Osteoblast (primary cell): ENCODE measurements at regions not wholly inside any gene's neighbourhood (a gene's known extent, or its start where the extent isn't known, plus 50 kb on each side); places are given as distances from the start of the nearest gene placed in this dataset.

Experiments used
- DNase-seq: peaks from one replicate; pipeline ENCODE4 v3.0.0; 2011; ENCODE audit warnings: low spot score, mixed read lengths; ENCODE audit not compliant: insufficient read length; ENCODE audit errors: missing footprints
- H2AFZ ChIP-seq: 2 replicates; pipeline ENCODE4 v1.6.0; 2011; ENCODE audit warnings: mild to moderate bottlenecking, low read length
- H3K27ac ChIP-seq: 2 replicates; pipeline ENCODE4 v1.5.1; 2011; ENCODE audit warnings: mild to moderate bottlenecking, low read depth, low read length, moderate library complexity
- H3K27me3 ChIP-seq: 2 replicates; pipeline ENCODE4 v1.6.0; 2012; ENCODE audit warnings: mild to moderate bottlenecking, control low read depth, inconsistent platforms, low read length, moderate library complexity; ENCODE audit not compliant: insufficient read depth
- H3K36me3 ChIP-seq: 2 replicates; pipeline ENCODE4 v1.5.1; 2011; ENCODE audit warnings: mild to moderate bottlenecking, low read length, control low read depth, moderate library complexity; ENCODE audit not compliant: insufficient read depth
- H3K4me1 ChIP-seq: 2 replicates; pipeline ENCODE4 v1.5.1; 2011; ENCODE audit warnings: mild to moderate bottlenecking, low read length, control low read depth, moderate library complexity; ENCODE audit not compliant: insufficient read depth
- H3K4me2 ChIP-seq: 2 replicates; pipeline ENCODE4 v1.6.0; 2011; ENCODE audit warnings: mild to moderate bottlenecking, low read length; ENCODE audit not compliant: insufficient read depth
- H3K4me3 ChIP-seq: fragments of 200-600 bp; sonication (generic); 3 replicates; pipeline ENCODE4 v1.5.1; 2012; ENCODE audit warnings: mild to moderate bottlenecking, low read length, inconsistent platforms; ENCODE audit not compliant: insufficient read depth
- H3K79me2 ChIP-seq: 2 replicates; pipeline ENCODE4 v1.6.0; 2012; ENCODE audit warnings: mild to moderate bottlenecking, low read length, control low read depth, inconsistent platforms; ENCODE audit not compliant: insufficient read depth
- H3K9me3 ChIP-seq: 2 replicates; pipeline ENCODE4 v1.5.1; 2011; ENCODE audit warnings: low read depth, low read length, control low read depth
- H4K20me1 ChIP-seq: 2 replicates; pipeline ENCODE4 v1.6.0; 2012; ENCODE audit warnings: mild to moderate bottlenecking, low read length, control low read depth; ENCODE audit not compliant: insufficient read depth
- CTCF ChIP-seq: IDR thresholded peaks from 2 replicates; pipeline ENCODE4 v1.5.1; 2011; ENCODE audit warnings: mild to moderate bottlenecking, low read depth, low read length, moderate library complexity; ENCODE audit errors: extremely low read depth

- TF ChIP-seq CTCF: no peak
- H3K27ac ChIP-seq: no peak overlapping the region
- no peaks in the 10 kb centered on the region for H3K27me3 ChIP-seq
- H3K79me2 ChIP-seq: no peaks in the 10 kb centered on the region
- no peaks in the 10 kb centered on the region for H4K20me1 ChIP-seq
- no peak overlapping the region for H3K4me3 ChIP-seq
- DNase-seq: no peak
- no peak overlapping the region for H2AFZ ChIP-seq
- no peaks in the 10 kb centered on the region for H3K4me1 ChIP-seq
- H3K36me3 ChIP-seq: no peaks in the 10 kb centered on the region
- no peak overlapping the region for H3K4me2 ChIP-seq
- no peaks in the 10 kb centered on the region for H3K9me3 ChIP-seq
Observed at GRCh38 chr2:6556755-6557154, 309.0 kb downstream of the CMPK2 start.

DNA sequence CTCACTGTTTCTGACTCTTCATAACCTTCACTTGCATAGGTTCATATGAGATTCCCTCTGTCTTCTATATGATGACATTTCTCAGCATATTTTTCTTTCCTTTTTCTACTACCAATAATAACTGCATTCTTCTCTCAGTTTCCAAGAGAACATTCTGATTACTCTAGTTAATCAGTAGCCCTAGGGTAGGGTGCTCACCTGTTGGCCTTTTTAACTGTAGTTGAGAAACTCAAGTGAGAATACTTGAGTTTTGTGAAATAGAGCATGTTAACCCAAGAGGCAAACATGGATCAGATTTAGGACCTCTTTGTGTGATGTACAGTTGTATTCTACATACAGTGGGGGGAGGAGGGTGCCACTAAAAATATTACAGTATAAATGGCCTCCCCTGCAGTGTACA, 308.0 kb downstream of the CMPK2 start:
- no peaks in the 10 kb centered on the region for H3K4me1 ChIP-seq
- no peaks in the 10 kb centered on the region for H4K20me1 ChIP-seq
- no peaks in the 10 kb centered on the region for H3K27me3 ChIP-seq
- H3K36me3 ChIP-seq: no peaks in the 10 kb centered on the region
- H3K4me2 ChIP-seq: no peak overlapping the region
- no peak overlapping the region for H3K4me3 ChIP-seq
- H3K27ac ChIP-seq: no peak overlapping the region
- no peaks in the 10 kb centered on the region for H3K79me2 ChIP-seq
- no peak for TF ChIP-seq CTCF
- no peak for DNase-seq
- no peak overlapping the region for H2AFZ ChIP-seq
- no peaks in the 10 kb centered on the region for H3K9me3 ChIP-seq

GRCh38 chr2:6562771-6563170, 302.9 kb downstream of the CMPK2 start:
- H4K20me1 ChIP-seq: no peaks in the 10 kb centered on the region
- H3K4me2 ChIP-seq: no peak overlapping the region
- DNase-seq: no peak
- no peak for TF ChIP-seq CTCF
- H3K27me3 ChIP-seq: no peaks in the 10 kb centered on the region
- no peak overlapping the region for H3K27ac ChIP-seq
- no peak overlapping the region for H2AFZ ChIP-seq
- H3K4me3 ChIP-seq: no peak overlapping the region
- no peaks in the 10 kb centered on the region for H3K36me3 ChIP-seq
- no peaks in the 10 kb centered on the region for H3K4me1 ChIP-seq
- no peaks in the 10 kb centered on the region for H3K79me2 ChIP-seq
- peaks cover 3% of the 10 kb centered on the region for H3K9me3 ChIP-seq

- no peaks in the 10 kb centered on the region for H3K79me2 ChIP-seq
Observed at GRCh38 chr2:6564326-6564725, 301.4 kb downstream of the CMPK2 start.

More at GRCh38 chr2:6564326-6564725, 301.4 kb downstream of the CMPK2 start:
- Histone ChIP-seq H3K36me3 (no peaks in the 10 kb centered on the region), H3K4me2 (no peak overlapping the region), H3K27me3 (no peaks in the 10 kb centered on the region), H3K4me1 (no peaks in the 10 kb centered on the region), H2AFZ (no peak overlapping the region), H3K27ac (no peak overlapping the region), H3K9me3 (peaks cover 3% of the 10 kb centered on the region), H3K4me3 (no peak overlapping the region), H4K20me1 (no peaks in the 10 kb centered on the region)
- no peak for TF ChIP-seq CTCF
- DNase-seq: no peak
